Stimulated activated CD8-positive, alpha-beta memory T cell treated with anti-CD3 and anti-CD28 coated beads, Interleukin-4, amount 100 ng/mL, for 48 hours (primary cell): ENCODE measurements at regions not wholly inside any gene's neighbourhood (a gene's known extent, or its start where the extent isn't known, plus 50 kb on each side); places are given as distances from the start of the nearest gene placed in this dataset.
"Not testable (repeated sequence)": the region's sequence is repeated elsewhere in the genome, so short reads cannot be mapped to it uniquely, and the experiment has no call there.

Source experiments
- DNase-seq: peaks from one replicate; pipeline ENCODE4 v3.0.0-alpha.2; 2020

- no peak for DNase-seq
These were observed 265.4 kb upstream of the VLDLR start for GRCh38 chr9:2356041-2356790.

- DNase-seq = no peak
These were observed 261.6 kb upstream of the VLDLR start for GRCh38 chr9:2359891-2360471.

GRCh38 chr9:2362150-2362549 lies 259.4 kb upstream of the VLDLR start:
- no peak for DNase-seq

GRCh38 chr9:2363138-2363745 lies 258.3 kb upstream of the VLDLR start:
- no peak for DNase-seq

- no peak for DNase-seq
These were observed 257.8 kb upstream of the VLDLR start for GRCh38 chr9:2363781-2364180.

GRCh38 chr9:2367970-2368369 lies 253.6 kb upstream of the VLDLR start:
- no peak for DNase-seq

- DNase-seq = no peak
These were observed 247.9 kb upstream of the VLDLR start for GRCh38 chr9:2373648-2374047.

GRCh38 chr9:2375114-2375513 lies 246.5 kb upstream of the VLDLR start:
- DNase-seq = no peak

GRCh38 chr9:2377117-2377516 lies 244.5 kb upstream of the VLDLR start:
- no peak for DNase-seq

GRCh38 chr9:2377834-2378233 lies 243.8 kb upstream of the VLDLR start:
- DNase-seq = no peak

- DNase-seq = no peak
These were observed 243.3 kb upstream of the VLDLR start for GRCh38 chr9:2378266-2378665.

- DNase-seq = no peak
These were observed 242.8 kb upstream of the VLDLR start for GRCh38 chr9:2378816-2379215.

GRCh38 chr9:2384741-2385140 lies 236.8 kb upstream of the VLDLR start:
- DNase-seq = no peak

- no peak for DNase-seq
These were observed 235.8 kb upstream of the VLDLR start for GRCh38 chr9:2385746-2386145.

- DNase-seq = no peak
These were observed 235.0 kb upstream of the VLDLR start for GRCh38 chr9:2386566-2386965.

GRCh38 chr9:2387166-2387565 lies 234.4 kb upstream of the VLDLR start:
- no peak for DNase-seq

- DNase-seq = no peak
These were observed 232.2 kb upstream of the VLDLR start for GRCh38 chr9:2389404-2389803.

- DNase-seq = no peak
These were observed 231.6 kb upstream of the VLDLR start for GRCh38 chr9:2390028-2390427.

- DNase-seq = not testable (repeated sequence)
These were observed 230.0 kb upstream of the VLDLR start for GRCh38 chr9:2391509-2392132.

- DNase-seq = not testable (repeated sequence)
These were observed 227.4 kb upstream of the VLDLR start for GRCh38 chr9:2394087-2394741.

- DNase-seq = no peak
These were observed 225.6 kb upstream of the VLDLR start for GRCh38 chr9:2395814-2396612.

- DNase-seq = no peak
These were observed 224.8 kb upstream of the VLDLR start for GRCh38 chr9:2396622-2397285.
